SK-N-SH treated with all-trans-retinoic acid at 6 μM for 48 hours (cell line): ENCODE measurements at regions not wholly inside any gene's neighbourhood (a gene's known extent, or its start where the extent isn't known, plus 50 kb on each side); places are given as distances from the start of the nearest gene placed in this dataset.

Experiments used
- ATAC-seq: fragments of 200-7000 bp; cut with Tn5 transposase; 3 replicates; pipeline ENCODE4 v1.9.1; 2020; ENCODE audit warnings: mild to moderate bottlenecking, moderate library complexity
- ARNTL ChIP-seq: fragments of 450-650 bp; formaldehyde crosslinking; IDR thresholded peaks from 2 replicates; pipeline ENCODE4 v1.5.0; 2020; ENCODE audit warnings: low read depth, mild to moderate bottlenecking, moderate library complexity, borderline replicate concordance
- BACH2 ChIP-seq: fragments of 250-450 bp; sonication (Bioruptor Pico); IDR thresholded peaks from 2 replicates; pipeline ENCODE4 v1.9.0; 2021; ENCODE audit warnings: mild to moderate bottlenecking, borderline replicate concordance
- CSDC2 ChIP-seq: fragments of 250-450 bp; sonication (Bioruptor Pico); IDR thresholded peaks from 2 replicates; pipeline ENCODE4 v1.5.0; 2020; ENCODE audit warnings: mild to moderate bottlenecking, moderate library complexity
- ESRRG ChIP-seq: fragments of 250-450 bp; sonication (Bioruptor Pico); IDR thresholded peaks from 2 replicates; pipeline ENCODE4 v1.6.1; 2021; ENCODE audit warnings: mild to moderate bottlenecking
- GLIS3 ChIP-seq: fragments of 250-450 bp; sonication (Bioruptor Pico); IDR thresholded peaks from 2 replicates; pipeline ENCODE4 v1.5.0; 2020; ENCODE audit warnings: mild to moderate bottlenecking, moderate library complexity
- ISL1 ChIP-seq: fragments of 250-450 bp; sonication (Bioruptor Pico); IDR thresholded peaks from 2 replicates; pipeline ENCODE4 v2.1.2; 2022; ENCODE audit warnings: mild to moderate bottlenecking, moderate library complexity
- OSR1 ChIP-seq: fragments of 250-450 bp; sonication (Bioruptor Pico); IDR thresholded peaks from 2 replicates; pipeline ENCODE4 v1.8.0; 2022; ENCODE audit warnings: moderate library complexity, mild to moderate bottlenecking, inconsistent platforms
- PPARA ChIP-seq: fragments of 250-450 bp; sonication (Bioruptor Pico); IDR thresholded peaks from 2 replicates; pipeline ENCODE4 v1.5.0; 2020; ENCODE audit warnings: mild to moderate bottlenecking, borderline replicate concordance
- RARB ChIP-seq: fragments of 250-450 bp; sonication (Bioruptor Pico); IDR thresholded peaks from 2 replicates; pipeline ENCODE4 v1.8.0; 2021; ENCODE audit warnings: mild to moderate bottlenecking, moderate library complexity
- SNAI2 ChIP-seq: fragments of 250-450 bp; sonication (Bioruptor Pico); IDR thresholded peaks from 2 replicates; pipeline ENCODE4 v1.5.0; 2020; ENCODE audit warnings: mild to moderate bottlenecking, moderate library complexity
- TCF4 ChIP-seq: fragments of 250-450 bp; sonication (Bioruptor Pico); IDR thresholded peaks from 2 replicates; pipeline ENCODE4 v1.8.0; 2021; ENCODE audit warnings: mild to moderate bottlenecking, moderate library complexity, borderline replicate concordance
- TOX ChIP-seq: fragments of 250-450 bp; sonication (Bioruptor Pico); IDR thresholded peaks from 2 replicates; pipeline ENCODE4 v1.8.0; 2021; ENCODE audit warnings: mild to moderate bottlenecking, moderate library complexity, borderline replicate concordance
- ZC3H10 ChIP-seq: fragments of 250-450 bp; sonication (Bioruptor Pico); IDR thresholded peaks from 2 replicates; pipeline ENCODE4 v1.5.1; 2021; ENCODE audit warnings: mild to moderate bottlenecking, moderate library complexity
- ZFP3 ChIP-seq: fragments of 250-450 bp; sonication (Bioruptor Pico); IDR thresholded peaks from 2 replicates; pipeline ENCODE4 v1.5.0; 2020; ENCODE audit warnings: mild to moderate bottlenecking, moderate library complexity
- ZFP30 ChIP-seq: fragments of 450-650 bp; formaldehyde crosslinking; IDR thresholded peaks from 2 replicates; pipeline ENCODE4 v1.5.0; 2022; ENCODE audit warnings: mild to moderate bottlenecking, moderate library complexity
- ZNF565 ChIP-seq: fragments of 450-650 bp; formaldehyde crosslinking; conservative IDR thresholded peaks from 2 replicates; pipeline ENCODE4 v1.5.0; 2020; ENCODE audit warnings: low read depth, mild to moderate bottlenecking, moderate library complexity
- ZNF70 ChIP-seq: fragments of 450-650 bp; formaldehyde crosslinking; IDR thresholded peaks from 2 replicates; pipeline ENCODE4 v1.5.0; 2020; ENCODE audit warnings: mild to moderate bottlenecking, moderate library complexity
- ZNF8 ChIP-seq: fragments of 450-650 bp; formaldehyde crosslinking; IDR thresholded peaks from 2 replicates; pipeline ENCODE4 v1.5.0; 2020; ENCODE audit warnings: mild to moderate bottlenecking, moderate library complexity
- TF ChIP-seq, protein P1 (sequence below): fragments of 250-450 bp; sonication (Bioruptor Pico); IDR thresholded peaks from 2 replicates; pipeline ENCODE4 v1.8.0; 2020; ENCODE audit warnings: mild to moderate bottlenecking, moderate library complexity, borderline replicate concordance
- TF ChIP-seq, protein P2 (sequence below): fragments of 250-450 bp; sonication (Bioruptor Pico); IDR thresholded peaks from 2 replicates; pipeline ENCODE4 v1.5.0; 2020; ENCODE audit warnings: mild to moderate bottlenecking, moderate library complexity
- TF ChIP-seq, protein P3 (sequence below): fragments of 250-450 bp; sonication (Bioruptor Pico); IDR thresholded peaks from 2 replicates; pipeline ENCODE4 v1.5.1; 2020; ENCODE audit warnings: low read depth, mild to moderate bottlenecking, moderate library complexity
- TF ChIP-seq, protein P4 (sequence below): fragments of 250-450 bp; sonication (Bioruptor Pico); IDR thresholded peaks from 2 replicates; pipeline ENCODE4 v1.8.0; 2021; ENCODE audit warnings: low read depth, mild to moderate bottlenecking, moderate library complexity, borderline replicate concordance
- TF ChIP-seq, protein P5 (sequence below): fragments of 250-450 bp; sonication (Bioruptor Pico); IDR thresholded peaks from 2 replicates; pipeline ENCODE4 v1.5.1; 2021; ENCODE audit warnings: mild to moderate bottlenecking, moderate library complexity

DNA sequence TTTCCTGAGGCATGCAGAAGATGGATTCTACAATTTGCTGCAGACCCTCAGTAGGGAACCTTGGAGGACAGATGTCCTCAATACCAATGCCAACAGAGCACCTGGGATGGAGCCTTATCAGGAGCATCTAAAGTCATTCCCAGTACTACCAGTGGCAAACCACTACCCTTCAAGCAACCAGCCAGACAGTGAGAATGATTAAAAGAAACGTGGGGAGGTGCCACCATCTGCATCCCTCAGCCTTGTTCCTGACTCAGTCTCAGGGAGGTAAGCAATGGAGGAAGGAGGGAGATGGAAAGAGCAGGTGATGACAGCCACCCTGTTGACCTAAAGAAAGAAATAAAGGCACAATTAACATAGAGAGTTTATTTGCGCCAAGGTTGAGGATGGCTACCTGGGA is 175.2 kb upstream of the GRIN2B start:
- TF ChIP-seq OSR1 (CRISPR knock-in tag): no peak
- no peak for TF ChIP-seq ESRRG (CRISPR knock-in tag)
- TF ChIP-seq, protein P1, sequence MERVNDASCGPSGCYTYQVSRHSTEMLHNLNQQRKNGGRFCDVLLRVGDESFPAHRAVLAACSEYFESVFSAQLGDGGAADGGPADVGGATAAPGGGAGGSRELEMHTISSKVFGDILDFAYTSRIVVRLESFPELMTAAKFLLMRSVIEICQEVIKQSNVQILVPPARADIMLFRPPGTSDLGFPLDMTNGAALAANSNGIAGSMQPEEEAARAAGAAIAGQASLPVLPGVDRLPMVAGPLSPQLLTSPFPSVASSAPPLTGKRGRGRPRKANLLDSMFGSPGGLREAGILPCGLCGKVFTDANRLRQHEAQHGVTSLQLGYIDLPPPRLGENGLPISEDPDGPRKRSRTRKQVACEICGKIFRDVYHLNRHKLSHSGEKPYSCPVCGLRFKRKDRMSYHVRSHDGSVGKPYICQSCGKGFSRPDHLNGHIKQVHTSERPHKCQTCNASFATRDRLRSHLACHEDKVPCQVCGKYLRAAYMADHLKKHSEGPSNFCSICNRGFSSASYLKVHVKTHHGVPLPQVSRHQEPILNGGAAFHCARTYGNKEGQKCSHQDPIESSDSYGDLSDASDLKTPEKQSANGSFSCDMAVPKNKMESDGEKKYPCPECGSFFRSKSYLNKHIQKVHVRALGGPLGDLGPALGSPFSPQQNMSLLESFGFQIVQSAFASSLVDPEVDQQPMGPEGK (CRISPR knock-in tag): no peak
- TF ChIP-seq, protein P2, sequence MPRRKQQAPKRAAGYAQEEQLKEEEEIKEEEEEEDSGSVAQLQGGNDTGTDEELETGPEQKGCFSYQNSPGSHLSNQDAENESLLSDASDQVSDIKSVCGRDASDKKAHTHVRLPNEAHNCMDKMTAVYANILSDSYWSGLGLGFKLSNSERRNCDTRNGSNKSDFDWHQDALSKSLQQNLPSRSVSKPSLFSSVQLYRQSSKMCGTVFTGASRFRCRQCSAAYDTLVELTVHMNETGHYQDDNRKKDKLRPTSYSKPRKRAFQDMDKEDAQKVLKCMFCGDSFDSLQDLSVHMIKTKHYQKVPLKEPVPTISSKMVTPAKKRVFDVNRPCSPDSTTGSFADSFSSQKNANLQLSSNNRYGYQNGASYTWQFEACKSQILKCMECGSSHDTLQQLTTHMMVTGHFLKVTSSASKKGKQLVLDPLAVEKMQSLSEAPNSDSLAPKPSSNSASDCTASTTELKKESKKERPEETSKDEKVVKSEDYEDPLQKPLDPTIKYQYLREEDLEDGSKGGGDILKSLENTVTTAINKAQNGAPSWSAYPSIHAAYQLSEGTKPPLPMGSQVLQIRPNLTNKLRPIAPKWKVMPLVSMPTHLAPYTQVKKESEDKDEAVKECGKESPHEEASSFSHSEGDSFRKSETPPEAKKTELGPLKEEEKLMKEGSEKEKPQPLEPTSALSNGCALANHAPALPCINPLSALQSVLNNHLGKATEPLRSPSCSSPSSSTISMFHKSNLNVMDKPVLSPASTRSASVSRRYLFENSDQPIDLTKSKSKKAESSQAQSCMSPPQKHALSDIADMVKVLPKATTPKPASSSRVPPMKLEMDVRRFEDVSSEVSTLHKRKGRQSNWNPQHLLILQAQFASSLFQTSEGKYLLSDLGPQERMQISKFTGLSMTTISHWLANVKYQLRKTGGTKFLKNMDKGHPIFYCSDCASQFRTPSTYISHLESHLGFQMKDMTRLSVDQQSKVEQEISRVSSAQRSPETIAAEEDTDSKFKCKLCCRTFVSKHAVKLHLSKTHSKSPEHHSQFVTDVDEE: no peak
- no peak for TF ChIP-seq CSDC2 (CRISPR knock-in tag)
- no peak for TF ChIP-seq ZNF8 (CRISPR knock-in tag)
- no peak for TF ChIP-seq GLIS3
- TF ChIP-seq, protein P3, sequence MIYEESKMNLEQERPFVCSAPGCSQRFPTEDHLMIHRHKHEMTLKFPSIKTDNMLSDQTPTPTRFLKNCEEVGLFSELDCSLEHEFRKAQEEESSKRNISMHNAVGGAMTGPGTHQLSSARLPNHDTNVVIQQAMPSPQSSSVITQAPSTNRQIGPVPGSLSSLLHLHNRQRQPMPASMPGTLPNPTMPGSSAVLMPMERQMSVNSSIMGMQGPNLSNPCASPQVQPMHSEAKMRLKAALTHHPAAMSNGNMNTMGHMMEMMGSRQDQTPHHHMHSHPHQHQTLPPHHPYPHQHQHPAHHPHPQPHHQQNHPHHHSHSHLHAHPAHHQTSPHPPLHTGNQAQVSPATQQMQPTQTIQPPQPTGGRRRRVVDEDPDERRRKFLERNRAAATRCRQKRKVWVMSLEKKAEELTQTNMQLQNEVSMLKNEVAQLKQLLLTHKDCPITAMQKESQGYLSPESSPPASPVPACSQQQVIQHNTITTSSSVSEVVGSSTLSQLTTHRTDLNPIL: no peak
- no peak for TF ChIP-seq ZC3H10
- TF ChIP-seq RARB (CRISPR knock-in tag): no peak
- TF ChIP-seq, protein P4, sequence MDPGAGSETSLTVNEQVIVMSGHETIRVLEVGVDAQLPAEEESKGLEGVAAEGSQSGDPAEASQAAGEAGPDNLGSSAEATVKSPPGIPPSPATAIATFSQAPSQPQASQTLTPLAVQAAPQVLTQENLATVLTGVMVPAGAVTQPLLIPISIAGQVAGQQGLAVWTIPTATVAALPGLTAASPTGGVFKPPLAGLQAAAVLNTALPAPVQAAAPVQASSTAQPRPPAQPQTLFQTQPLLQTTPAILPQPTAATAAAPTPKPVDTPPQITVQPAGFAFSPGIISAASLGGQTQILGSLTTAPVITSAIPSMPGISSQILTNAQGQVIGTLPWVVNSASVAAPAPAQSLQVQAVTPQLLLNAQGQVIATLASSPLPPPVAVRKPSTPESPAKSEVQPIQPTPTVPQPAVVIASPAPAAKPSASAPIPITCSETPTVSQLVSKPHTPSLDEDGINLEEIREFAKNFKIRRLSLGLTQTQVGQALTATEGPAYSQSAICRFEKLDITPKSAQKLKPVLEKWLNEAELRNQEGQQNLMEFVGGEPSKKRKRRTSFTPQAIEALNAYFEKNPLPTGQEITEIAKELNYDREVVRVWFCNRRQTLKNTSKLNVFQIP: no peak
- no peak for TF ChIP-seq TCF4 (CRISPR knock-in tag)
- TF ChIP-seq, protein P5, sequence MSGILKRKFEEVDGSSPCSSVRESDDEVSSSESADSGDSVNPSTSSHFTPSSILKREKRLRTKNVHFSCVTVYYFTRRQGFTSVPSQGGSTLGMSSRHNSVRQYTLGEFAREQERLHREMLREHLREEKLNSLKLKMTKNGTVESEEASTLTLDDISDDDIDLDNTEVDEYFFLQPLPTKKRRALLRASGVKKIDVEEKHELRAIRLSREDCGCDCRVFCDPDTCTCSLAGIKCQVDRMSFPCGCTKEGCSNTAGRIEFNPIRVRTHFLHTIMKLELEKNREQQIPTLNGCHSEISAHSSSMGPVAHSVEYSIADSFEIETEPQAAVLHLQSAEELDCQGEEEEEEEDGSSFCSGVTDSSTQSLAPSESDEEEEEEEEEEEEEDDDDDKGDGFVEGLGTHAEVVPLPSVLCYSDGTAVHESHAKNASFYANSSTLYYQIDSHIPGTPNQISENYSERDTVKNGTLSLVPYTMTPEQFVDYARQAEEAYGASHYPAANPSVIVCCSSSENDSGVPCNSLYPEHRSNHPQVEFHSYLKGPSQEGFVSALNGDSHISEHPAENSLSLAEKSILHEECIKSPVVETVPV (CRISPR knock-in tag): no peak
- no peak for TF ChIP-seq ZNF565 (CRISPR knock-in tag)
- no peak for TF ChIP-seq PPARA (CRISPR knock-in tag)
- no peak for TF ChIP-seq ARNTL
- no peak for TF ChIP-seq BACH2
- no peak for TF ChIP-seq SNAI2 (CRISPR knock-in tag)
- no peak for TF ChIP-seq ZNF70
- no peak for ATAC-seq

DNA sequence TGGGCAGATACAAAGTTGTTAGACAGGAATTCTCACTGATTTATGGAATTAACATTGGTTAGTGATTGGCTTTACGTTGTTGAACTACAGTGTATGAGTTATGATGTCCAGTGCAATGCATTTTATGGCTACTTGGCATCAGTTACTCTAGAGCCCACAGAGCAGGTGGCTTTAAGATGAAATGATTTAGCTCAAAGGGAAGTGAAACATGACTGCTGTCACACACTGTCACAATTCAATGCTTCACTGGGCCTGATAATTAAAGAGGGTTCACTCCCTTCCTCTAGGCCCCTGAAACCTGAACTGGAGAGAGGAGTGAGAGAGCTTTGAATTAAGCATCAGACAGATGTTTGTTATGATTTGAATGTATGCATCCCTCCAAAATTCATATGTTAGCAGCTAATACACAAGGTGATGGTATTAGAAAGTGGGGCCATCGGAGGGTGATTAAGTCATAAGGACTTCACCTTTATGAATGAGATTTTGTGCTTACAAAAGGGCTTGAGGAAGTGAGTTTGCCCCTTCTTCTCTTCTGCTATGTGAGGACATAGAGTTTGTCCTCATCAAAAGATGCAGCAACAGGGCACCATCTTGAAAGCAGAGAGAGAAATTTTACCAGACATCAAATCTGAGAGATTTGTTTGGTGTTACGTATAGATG is 175.8 kb upstream of the GRIN2B start:
- no peak for ATAC-seq
- TF ChIP-seq TOX (CRISPR knock-in tag) (no peak), PPARA (CRISPR knock-in tag) (no peak), ZNF8 (CRISPR knock-in tag) (no peak), ZFP3 (CRISPR knock-in tag) (no peak), ARNTL (no peak), SNAI2 (CRISPR knock-in tag) (no peak), RARB (CRISPR knock-in tag) (no peak), ZFP30 (CRISPR knock-in tag) (no peak), ZC3H10 (no peak), ISL1 (CRISPR knock-in tag) (no peak)
- TF ChIP-seq, protein P2: no peak
- TF ChIP-seq, protein P5 (CRISPR knock-in tag): no peak
